HL-60 (cell line): ENCODE measurements at regions not wholly inside any gene's neighbourhood (a gene's known extent, or its start where the extent isn't known, plus 50 kb on each side); places are given as distances from the start of the nearest gene placed in this dataset.

Experiments used
- DNase-seq, 2 experiments: peaks; one replicate each; pipeline ENCODE4 v3.0.0-alpha.2; 2010 to 2020; ENCODE audit warnings: low read depth in 1 of 2, low spot score in 1 of 2
- H3K27ac ChIP-seq: fragments of 250-450 bp; sonication (Bioruptor Pico); replicated peaks from 2 replicates; pipeline ENCODE4 v1.5.1; 2020; ENCODE audit warnings: mild to moderate bottlenecking, moderate library complexity
- H3K27me3 ChIP-seq: fragments of 250-450 bp; sonication (Bioruptor Pico); 2 replicates; pipeline ENCODE4 v1.5.1; 2021; ENCODE audit warnings: mild to moderate bottlenecking, moderate library complexity; ENCODE audit not compliant: insufficient read depth, poor library complexity, severe bottlenecking
- H3K4me3 ChIP-seq: replicated peaks from 2 replicates; pipeline ENCODE4 v1.5.1; 2011; ENCODE audit warnings: mild to moderate bottlenecking, control low read depth, low read length; ENCODE audit not compliant: insufficient read depth
- GABPA ChIP-seq: IDR thresholded peaks from 2 replicates; pipeline ENCODE4 v1.6.1; 2012; ENCODE audit warnings: low read depth
- POLR2AphosphoS5 ChIP-seq: IDR thresholded peaks from 2 replicates; pipeline ENCODE4 v1.6.1; 2012; ENCODE audit warnings: low read depth
- REST ChIP-seq: IDR thresholded peaks from 2 replicates; pipeline ENCODE4 v1.6.1; 2012; ENCODE audit warnings: low read depth; ENCODE audit not compliant: insufficient replicate concordance
- SPI1 ChIP-seq: IDR thresholded peaks from 2 replicates; pipeline ENCODE4 v1.6.1; 2012; ENCODE audit warnings: low read depth, mild to moderate bottlenecking, borderline replicate concordance
- TF ChIP-seq, protein P1 (sequence below): IDR thresholded peaks from one replicate; pipeline ENCODE4 v1.5.1; 2011; ENCODE audit warnings: low read length, control low read depth, inconsistent platforms; ENCODE audit not compliant: insufficient read depth

DNA sequence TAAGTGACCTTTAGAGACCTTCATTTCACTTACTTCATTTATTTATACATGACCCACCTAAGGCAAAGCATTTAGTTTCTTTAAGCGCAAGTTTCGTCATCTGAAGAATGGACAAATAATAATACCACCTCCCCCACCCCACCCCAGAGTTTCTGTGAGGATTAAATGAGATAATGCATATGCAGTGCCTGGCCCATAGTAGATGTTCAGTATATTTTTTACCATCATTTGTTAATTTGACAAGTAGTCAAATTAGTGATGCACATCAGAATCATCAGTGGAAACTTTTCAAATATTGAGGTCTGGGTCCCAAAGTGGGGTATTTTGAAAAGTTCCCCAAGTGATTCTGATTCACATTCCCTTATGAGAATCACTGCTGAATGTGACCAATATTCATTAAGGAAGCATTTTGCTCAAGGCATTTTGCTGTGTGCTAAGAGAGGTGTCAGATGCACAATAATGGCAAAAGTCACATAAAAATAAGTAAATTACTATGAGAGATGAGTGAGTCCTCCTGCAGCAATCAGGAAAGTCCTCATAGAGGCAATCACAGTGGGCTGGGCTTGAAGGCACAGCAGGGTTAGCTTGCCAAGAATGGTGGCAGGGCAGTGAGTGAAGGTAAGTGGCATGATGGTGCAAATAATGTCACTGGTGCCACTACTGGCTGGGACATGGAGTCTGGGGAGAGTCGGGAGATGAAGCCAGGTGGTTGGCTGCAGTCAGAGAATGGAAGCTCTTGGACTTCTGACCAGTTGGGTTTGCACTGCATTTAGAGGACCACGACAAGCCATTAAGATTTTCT, 244.1 kb downstream of the PTEN start:
- H3K27ac ChIP-seq, result peak overlapping the region; percentile 78
- H3K4me3 ChIP-seq, result no peak overlapping the region
- DNase-seq, result no peak
- no peak for TF ChIP-seq REST
- TF ChIP-seq GABPA, result no peak
- TF ChIP-seq POLR2AphosphoS5, result no peak
- TF ChIP-seq SPI1, result no peak
- H3K27me3 ChIP-seq, result no peaks in the 10 kb centered on the region

GRCh38 chr10:88108115-88108610, 244.7 kb downstream of the PTEN start:
- Histone ChIP-seq H3K27ac (peak overlapping the region; percentile 78), H3K4me3 (no peak overlapping the region)
- peak; percentile 93 to 96 for DNase-seq

DNA sequence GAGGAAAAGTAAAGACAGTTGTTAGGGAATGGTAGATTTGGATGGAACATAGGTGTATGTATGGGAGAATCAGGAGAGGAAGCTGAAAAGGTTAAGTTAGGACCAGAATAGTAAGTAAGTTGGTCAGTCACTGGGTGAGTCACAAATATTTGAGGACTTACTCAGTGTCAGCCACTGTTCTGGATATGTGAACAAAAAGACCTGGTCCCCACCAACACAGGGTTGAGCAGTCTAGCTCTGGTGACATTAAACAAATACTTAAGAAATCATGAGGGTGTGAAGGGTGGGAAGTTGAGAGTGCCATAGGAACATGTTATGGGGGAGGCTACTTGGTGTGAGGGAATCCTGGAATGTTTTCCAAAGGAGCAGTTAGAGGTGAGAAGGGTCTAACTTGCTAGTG, 246.9 kb downstream of the PTEN start:
- DNase-seq, result no peak

More at GRCh38 chr10:88108115-88108610, 244.7 kb downstream of the PTEN start:
- no peaks in the 10 kb centered on the region for H3K27me3 ChIP-seq
- TF ChIP-seq SPI1 (peak; percentile 99), POLR2AphosphoS5 (peak; percentile 40; the same call in 1 of the 2 replicates), REST (no peak)
- TF ChIP-seq, protein P1, sequence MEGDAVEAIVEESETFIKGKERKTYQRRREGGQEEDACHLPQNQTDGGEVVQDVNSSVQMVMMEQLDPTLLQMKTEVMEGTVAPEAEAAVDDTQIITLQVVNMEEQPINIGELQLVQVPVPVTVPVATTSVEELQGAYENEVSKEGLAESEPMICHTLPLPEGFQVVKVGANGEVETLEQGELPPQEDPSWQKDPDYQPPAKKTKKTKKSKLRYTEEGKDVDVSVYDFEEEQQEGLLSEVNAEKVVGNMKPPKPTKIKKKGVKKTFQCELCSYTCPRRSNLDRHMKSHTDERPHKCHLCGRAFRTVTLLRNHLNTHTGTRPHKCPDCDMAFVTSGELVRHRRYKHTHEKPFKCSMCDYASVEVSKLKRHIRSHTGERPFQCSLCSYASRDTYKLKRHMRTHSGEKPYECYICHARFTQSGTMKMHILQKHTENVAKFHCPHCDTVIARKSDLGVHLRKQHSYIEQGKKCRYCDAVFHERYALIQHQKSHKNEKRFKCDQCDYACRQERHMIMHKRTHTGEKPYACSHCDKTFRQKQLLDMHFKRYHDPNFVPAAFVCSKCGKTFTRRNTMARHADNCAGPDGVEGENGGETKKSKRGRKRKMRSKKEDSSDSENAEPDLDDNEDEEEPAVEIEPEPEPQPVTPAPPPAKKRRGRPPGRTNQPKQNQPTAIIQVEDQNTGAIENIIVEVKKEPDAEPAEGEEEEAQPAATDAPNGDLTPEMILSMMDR, result peak; percentile 28

More for the DNA sequence above, 246.9 kb downstream of the PTEN start:
- no peak overlapping the region for H3K27ac ChIP-seq
- no peaks in the 10 kb centered on the region for H3K27me3 ChIP-seq
- TF ChIP-seq SPI1 (no peak), POLR2AphosphoS5 (no peak), GABPA (no peak), REST (no peak)
- TF ChIP-seq, protein P1, result no peak
- no peak overlapping the region for H3K4me3 ChIP-seq
